GM12873 (cell line): ENCODE measurements at regions not wholly inside any gene's neighbourhood (a gene's known extent, or its start where the extent isn't known, plus 50 kb on each side); places are given as distances from the start of the nearest gene placed in this dataset.

ENCODE experiments used
- CTCF ChIP-seq: IDR thresholded peaks from 2 replicates; pipeline ENCODE4 v1.5.1; 2012; ENCODE audit warnings: low read depth, mild to moderate bottlenecking, moderate library complexity, low read length, control low read depth; ENCODE audit not compliant: insufficient read depth; ENCODE audit errors: missing control alignments

GRCh38 chr6:79821859-79822258 is 125.5 kb downstream of the ELOVL4 start:
- no peak for TF ChIP-seq CTCF

- TF ChIP-seq CTCF, result no peak
These were observed 128.9 kb downstream of the ELOVL4 start for GRCh38 chr6:79818471-79818870.

GRCh38 chr6:79814940-79815339 is 132.4 kb downstream of the ELOVL4 start:
- no peak for TF ChIP-seq CTCF

- peak; percentile 78 for TF ChIP-seq CTCF
These were observed 133.3 kb downstream of the ELOVL4 start for GRCh38 chr6:79813854-79814709.

- TF ChIP-seq CTCF, result no peak
These were observed 134.1 kb downstream of the ELOVL4 start for GRCh38 chr6:79813143-79813850.

- TF ChIP-seq CTCF, result no peak
These were observed 135.2 kb downstream of the ELOVL4 start for GRCh38 chr6:79812195-79812594.

- TF ChIP-seq CTCF, result no peak
These were observed 136.5 kb downstream of the ELOVL4 start for GRCh38 chr6:79810871-79811270.
